Mucosa of stomach (tissue), 1 donor: ENCODE measurements at regions not wholly inside any gene's neighbourhood (a gene's known extent, or its start where the extent isn't known, plus 50 kb on each side); places are given as distances from the start of the nearest gene placed in this dataset.
"Not testable (repeated sequence)": the region's sequence is repeated elsewhere in the genome, so short reads cannot be mapped to it uniquely, and the experiment has no call there.

Experiments
- H3K27me3 ChIP-seq: one replicate; pipeline ENCODE4 v1.7.0; 2013; ENCODE audit warnings: mild to moderate bottlenecking, low read length; ENCODE audit not compliant: control insufficient read depth, insufficient read depth
- H3K36me3 ChIP-seq: one replicate; pipeline ENCODE4 v1.7.0; 2013; ENCODE audit warnings: low read length; ENCODE audit not compliant: control insufficient read depth, insufficient read depth
- H3K4me1 ChIP-seq: one replicate; pipeline ENCODE4 v1.7.0; 2013; ENCODE audit warnings: mild to moderate bottlenecking, low read length; ENCODE audit not compliant: control insufficient read depth, insufficient read depth
- H3K4me3 ChIP-seq: one replicate; pipeline ENCODE4 v1.7.0; 2013; ENCODE audit warnings: low read length
- H3K9ac ChIP-seq: one replicate; pipeline ENCODE4 v1.7.0; 2013; ENCODE audit warnings: mild to moderate bottlenecking, low read length, moderate library complexity
- H3K9me3 ChIP-seq: one replicate; pipeline ENCODE4 v1.7.0; 2013; ENCODE audit warnings: mild to moderate bottlenecking, low read length, moderate library complexity; ENCODE audit not compliant: control insufficient read depth
- donor health status: Pancreatic carcinoma.

DNA sequence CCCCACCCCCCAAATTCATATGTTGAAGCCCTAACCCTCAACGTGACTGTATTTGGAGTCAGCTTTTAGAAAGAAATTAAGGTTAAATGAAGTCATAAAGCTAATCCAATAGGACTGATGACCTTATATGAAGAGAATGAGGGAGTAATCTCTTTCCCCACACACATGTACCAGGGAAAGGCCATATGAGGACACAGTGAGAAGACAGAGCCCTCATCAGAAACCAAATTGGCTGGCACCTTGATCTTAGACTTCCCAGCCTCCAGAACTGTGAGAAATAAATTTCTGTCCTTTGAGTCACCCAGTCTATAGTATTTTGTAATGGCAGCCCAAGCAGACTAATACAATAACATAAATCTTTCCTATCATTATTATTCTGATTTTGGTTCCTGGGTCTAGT lies 194.7 kb upstream of the NANOGP8 start:
- Histone ChIP-seq H3K9me3 (no peaks in the 10 kb centered on the region), H3K27me3 (no peaks in the 10 kb centered on the region), H3K9ac (no peak overlapping the region), H3K4me1 (no peaks in the 10 kb centered on the region), H3K36me3 (no peaks in the 10 kb centered on the region), H3K4me3 (no peak overlapping the region)

- Histone ChIP-seq H3K36me3 (no peaks in the 10 kb centered on the region), H3K9me3 (no peaks in the 10 kb centered on the region), H3K27me3 (no peaks in the 10 kb centered on the region), H3K4me3 (no peak overlapping the region), H3K4me1 (no peaks in the 10 kb centered on the region), H3K9ac (no peak overlapping the region)
Measured at GRCh38 chr15:35271371-35272043, 186.4 kb upstream of the NANOGP8 start.

GRCh38 chr15:35260941-35261340 lies 175.8 kb upstream of the NANOGP8 start:
- Histone ChIP-seq H3K9me3 (no peaks in the 10 kb centered on the region), H3K9ac (no peak overlapping the region), H3K4me1 (no peaks in the 10 kb centered on the region), H3K36me3 (no peaks in the 10 kb centered on the region), H3K4me3 (no peak overlapping the region), H3K27me3 (no peaks in the 10 kb centered on the region)

DNA sequence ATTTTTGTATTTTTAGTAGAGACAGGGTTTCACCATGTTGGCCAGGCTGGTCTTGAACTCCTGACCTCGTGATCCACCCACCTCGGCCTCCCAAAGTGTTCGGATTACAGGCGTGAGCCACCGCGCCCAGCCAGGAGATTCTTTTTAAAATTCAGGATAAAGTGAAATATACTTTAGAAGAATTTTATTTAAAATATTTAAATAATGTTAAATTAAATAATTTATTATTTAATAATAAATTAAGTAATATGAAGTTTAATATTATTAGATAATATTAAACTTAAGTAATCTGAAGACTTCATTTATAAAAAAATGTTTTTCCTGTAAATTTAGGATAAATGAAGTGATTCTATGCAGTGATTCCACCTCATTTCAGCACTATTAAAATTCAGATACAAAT lies 175.2 kb upstream of the NANOGP8 start:
- H3K27me3 ChIP-seq, H3K4me1 ChIP-seq, H3K4me3 ChIP-seq, H3K9ac ChIP-seq, H3K9me3 ChIP-seq, H3K36me3 ChIP-seq: not testable (repeated sequence)

GRCh38 chr15:35256551-35256950 lies 171.5 kb upstream of the NANOGP8 start:
- Histone ChIP-seq H3K9me3 (no peaks in the 10 kb centered on the region), H3K27me3 (no peaks in the 10 kb centered on the region), H3K9ac (no peak overlapping the region), H3K4me3 (no peak overlapping the region), H3K4me1 (no peaks in the 10 kb centered on the region), H3K36me3 (no peaks in the 10 kb centered on the region)

GRCh38 chr15:35256141-35256540 lies 171.0 kb upstream of the NANOGP8 start:
- Histone ChIP-seq H3K9me3 (no peaks in the 10 kb centered on the region), H3K4me3 (no peak overlapping the region), H3K4me1 (no peaks in the 10 kb centered on the region), H3K9ac (no peak overlapping the region), H3K27me3 (no peaks in the 10 kb centered on the region), H3K36me3 (no peaks in the 10 kb centered on the region)

DNA sequence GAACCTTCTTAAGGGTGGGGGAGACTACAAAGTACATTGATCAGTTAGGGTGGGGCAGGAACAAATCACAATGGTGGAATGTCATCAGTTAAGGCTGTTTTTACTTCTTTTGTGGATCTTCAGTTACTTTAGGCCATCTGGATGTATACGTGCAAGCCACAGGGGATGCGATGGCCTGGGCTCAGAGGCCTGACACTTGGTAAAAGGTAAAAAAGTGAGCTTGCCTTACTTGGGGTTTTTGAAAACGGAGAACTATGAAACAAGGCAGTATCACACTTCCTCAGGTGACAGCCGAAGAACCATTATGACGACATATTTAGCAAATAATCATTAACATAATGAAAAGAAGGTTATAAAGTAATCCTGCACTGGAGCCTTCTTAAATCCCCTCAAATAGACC lies 169.8 kb upstream of the NANOGP8 start:
- not testable (repeated sequence) for H3K9ac ChIP-seq, H3K27me3 ChIP-seq, H3K9me3 ChIP-seq, H3K36me3 ChIP-seq, H3K4me1 ChIP-seq, H3K4me3 ChIP-seq

DNA sequence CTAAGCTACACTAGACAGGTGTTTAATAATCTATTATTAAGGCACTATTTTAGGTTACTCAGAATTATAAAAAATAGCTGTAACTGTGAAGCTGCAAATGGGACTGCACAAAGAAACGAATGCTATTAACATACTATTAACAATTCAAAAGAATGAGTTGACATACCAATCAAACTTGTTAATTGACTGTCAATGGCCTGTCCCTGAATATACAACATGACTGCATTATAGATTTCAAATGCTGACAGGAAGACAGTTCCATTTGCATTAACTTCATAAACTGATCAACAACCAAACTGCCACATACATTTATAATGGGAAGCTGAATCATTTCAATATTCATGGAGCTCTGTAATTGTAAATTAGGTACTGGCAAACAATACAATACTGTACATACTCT lies 169.0 kb upstream of the NANOGP8 start:
- Histone ChIP-seq H3K4me3 (no peak overlapping the region), H3K36me3 (no peaks in the 10 kb centered on the region)

DNA sequence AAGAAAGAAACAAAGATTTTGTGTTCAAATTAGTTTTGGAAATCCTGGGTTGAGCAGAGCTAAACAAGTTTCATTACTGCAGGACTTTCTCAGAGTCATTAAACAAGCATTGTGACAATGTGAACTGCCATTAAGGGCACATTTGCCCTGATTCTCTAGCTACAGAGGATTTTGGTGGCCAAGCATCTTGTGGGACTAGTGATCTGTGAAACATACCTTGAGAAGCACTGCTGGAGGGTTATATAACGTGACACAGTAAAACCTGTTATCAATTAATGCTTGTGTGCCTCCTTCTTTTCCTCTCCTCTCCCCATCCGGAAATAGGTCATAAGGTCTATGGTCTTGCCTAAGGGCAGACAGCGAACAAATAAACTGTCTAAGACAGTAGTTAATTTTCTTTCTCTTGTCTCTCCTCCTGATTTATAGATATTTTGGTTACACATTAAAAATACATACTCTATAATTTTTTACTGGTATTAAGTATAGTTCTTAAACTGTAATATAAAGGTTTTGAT lies 167.3 kb upstream of the NANOGP8 start:
- Histone ChIP-seq H3K36me3 (no peaks in the 10 kb centered on the region), H3K9ac (no peak overlapping the region), H3K4me1 (no peaks in the 10 kb centered on the region), H3K4me3 (no peak overlapping the region), H3K27me3 (no peaks in the 10 kb centered on the region), H3K9me3 (no peaks in the 10 kb centered on the region)

More for the DNA sequence above, 169.0 kb upstream of the NANOGP8 start:
- H3K4me1 ChIP-seq, result no peaks in the 10 kb centered on the region
- no peaks in the 10 kb centered on the region for H3K9me3 ChIP-seq
- H3K27me3 ChIP-seq, result no peaks in the 10 kb centered on the region
- H3K9ac ChIP-seq, result no peak overlapping the region

GRCh38 chr15:35247150-35247549 lies 162.1 kb upstream of the NANOGP8 start:
- H3K4me1 ChIP-seq, result no peaks in the 10 kb centered on the region
- no peak overlapping the region for H3K4me3 ChIP-seq
- no peaks in the 10 kb centered on the region for H3K27me3 ChIP-seq
- no peak overlapping the region for H3K9ac ChIP-seq
- no peaks in the 10 kb centered on the region for H3K9me3 ChIP-seq
- no peaks in the 10 kb centered on the region for H3K36me3 ChIP-seq

GRCh38 chr15:35246451-35246850 lies 161.4 kb upstream of the NANOGP8 start:
- Histone ChIP-seq H3K27me3 (no peaks in the 10 kb centered on the region), H3K4me1 (no peaks in the 10 kb centered on the region), H3K36me3 (no peaks in the 10 kb centered on the region), H3K9ac (no peak overlapping the region), H3K9me3 (no peaks in the 10 kb centered on the region), H3K4me3 (no peak overlapping the region)

DNA sequence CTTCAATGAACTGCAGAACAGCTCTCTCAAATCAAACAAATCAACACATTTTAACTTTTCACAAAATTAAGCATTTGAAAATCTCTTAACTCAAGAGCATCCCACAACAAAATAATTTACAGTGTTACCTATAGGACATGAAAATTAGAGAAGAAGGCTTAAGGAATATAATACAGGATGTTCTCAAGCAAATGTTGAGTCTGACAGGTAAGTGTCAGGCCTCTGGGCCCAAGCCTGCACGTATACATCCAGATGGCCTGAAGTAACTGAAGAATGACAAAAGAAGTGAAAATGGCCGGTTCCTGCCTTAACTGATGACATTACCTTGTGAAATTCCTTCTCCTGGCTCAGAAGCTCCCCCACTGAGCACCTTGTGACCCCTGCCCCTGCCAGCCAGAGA lies 160.6 kb upstream of the NANOGP8 start:
- not testable (repeated sequence) for H3K9ac ChIP-seq, H3K4me1 ChIP-seq

GRCh38 chr15:35244227-35244626 lies 159.1 kb upstream of the NANOGP8 start:
- Histone ChIP-seq H3K27me3 (no peaks in the 10 kb centered on the region), H3K4me3 (no peak overlapping the region), H3K4me1 (no peaks in the 10 kb centered on the region), H3K9ac (no peak overlapping the region), H3K9me3 (no peaks in the 10 kb centered on the region), H3K36me3 (no peaks in the 10 kb centered on the region)

More for the DNA sequence above, 160.6 kb upstream of the NANOGP8 start:
- H3K4me3 ChIP-seq, H3K36me3 ChIP-seq, H3K27me3 ChIP-seq, H3K9me3 ChIP-seq: not testable (repeated sequence)
